HG03439 (cell line): ENCODE measurements at regions not wholly inside any gene's neighbourhood (a gene's known extent, or its start where the extent isn't known, plus 50 kb on each side); places are given as distances from the start of the nearest gene placed in this dataset.

Source experiments
- ATAC-seq: cut with Tn5 transposase; IDR thresholded peaks from one replicate; pipeline ENCODE4 v1.9.1; 2021; ENCODE audit warnings: mild to moderate bottlenecking, moderate library complexity; ENCODE audit not compliant: unreplicated experiment

DNA sequence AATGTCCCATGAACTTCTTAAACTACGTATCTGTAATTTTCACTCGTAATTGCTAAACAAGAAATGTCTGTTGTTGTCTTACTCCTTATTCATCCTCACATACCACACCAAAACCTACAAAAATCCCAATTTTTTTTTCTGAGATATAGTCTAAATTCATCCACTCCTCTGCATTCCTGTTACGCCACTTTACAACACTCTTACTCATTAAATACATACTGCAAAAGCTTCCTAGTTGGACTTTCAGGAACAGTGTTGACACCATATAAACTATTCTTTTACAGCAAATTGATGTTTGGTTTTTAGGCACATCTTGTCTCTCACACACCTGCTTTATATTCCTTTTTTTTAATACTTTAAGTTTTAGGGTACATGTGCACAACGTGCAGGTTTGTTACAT lies 934.9 kb upstream of the CADM2 start:
- no peak for ATAC-seq

- no peak for ATAC-seq
These were observed 919.7 kb upstream of the CADM2 start for GRCh38 chr3:84039099-84039498.

DNA sequence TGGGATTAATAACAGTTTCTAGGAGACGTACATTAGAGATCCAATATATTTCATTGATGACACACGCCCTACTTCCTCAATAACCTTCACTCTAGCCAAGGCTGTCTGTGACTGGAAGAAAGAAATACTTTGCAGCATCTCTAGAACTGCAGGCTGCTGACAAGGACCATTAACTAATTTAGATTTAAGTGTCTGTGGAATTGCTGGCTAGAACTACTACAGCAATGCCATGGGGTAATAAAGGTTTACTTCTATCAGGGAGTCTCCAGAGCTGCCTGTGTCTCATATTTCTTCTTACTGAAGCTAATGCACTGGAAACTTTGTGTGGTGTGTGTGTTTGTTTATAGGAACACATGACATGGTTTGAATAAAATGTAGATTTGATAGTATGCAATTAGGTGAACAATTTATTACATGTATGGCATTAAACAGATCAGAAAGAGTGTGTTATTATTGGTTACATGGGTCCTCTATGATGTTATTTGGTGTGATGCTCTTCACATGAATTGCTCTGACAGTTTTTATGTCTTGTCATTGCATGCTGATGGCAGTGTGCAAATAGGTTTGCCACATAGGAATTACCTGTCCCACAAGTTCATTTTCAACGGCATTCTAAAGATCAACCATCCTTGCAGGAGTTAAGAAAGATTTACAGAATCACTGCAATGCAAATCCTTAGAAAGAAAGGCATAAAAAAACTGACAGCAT lies 916.2 kb upstream of the CADM2 start:
- no peak for ATAC-seq

- no peak for ATAC-seq
These were observed 891.9 kb upstream of the CADM2 start for GRCh38 chr3:84066915-84067314.

- no peak for ATAC-seq
These were observed 885.1 kb upstream of the CADM2 start for GRCh38 chr3:84073664-84074063.

GRCh38 chr3:84074767-84075166 lies 884.0 kb upstream of the CADM2 start:
- ATAC-seq = no peak

GRCh38 chr3:84077479-84077878 lies 881.3 kb upstream of the CADM2 start:
- ATAC-seq = no peak

GRCh38 chr3:84082726-84083125 lies 876.1 kb upstream of the CADM2 start:
- no peak for ATAC-seq

- ATAC-seq = no peak
These were observed 865.9 kb upstream of the CADM2 start for GRCh38 chr3:84092907-84093306.

- no peak for ATAC-seq
These were observed 862.6 kb upstream of the CADM2 start for GRCh38 chr3:84096188-84096587.

DNA sequence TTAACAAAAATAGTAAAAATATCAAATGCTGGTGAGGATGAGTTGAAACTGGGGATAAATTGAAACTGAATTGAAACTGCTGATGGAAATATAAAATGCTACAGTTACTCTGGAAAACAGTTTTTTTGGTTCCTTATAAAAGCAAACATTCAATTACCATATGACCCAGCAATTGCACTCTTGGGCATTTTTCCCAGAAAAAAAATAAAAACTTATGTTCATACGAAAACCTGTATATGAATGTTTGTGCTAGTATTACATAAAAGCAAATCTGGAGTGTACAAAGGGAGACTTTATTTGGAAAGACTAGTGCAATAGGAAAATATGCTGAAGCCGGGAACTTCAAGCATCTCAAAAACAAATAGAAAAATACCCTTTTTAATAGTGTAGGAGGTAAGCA lies 857.9 kb upstream of the CADM2 start:
- no peak for ATAC-seq

DNA sequence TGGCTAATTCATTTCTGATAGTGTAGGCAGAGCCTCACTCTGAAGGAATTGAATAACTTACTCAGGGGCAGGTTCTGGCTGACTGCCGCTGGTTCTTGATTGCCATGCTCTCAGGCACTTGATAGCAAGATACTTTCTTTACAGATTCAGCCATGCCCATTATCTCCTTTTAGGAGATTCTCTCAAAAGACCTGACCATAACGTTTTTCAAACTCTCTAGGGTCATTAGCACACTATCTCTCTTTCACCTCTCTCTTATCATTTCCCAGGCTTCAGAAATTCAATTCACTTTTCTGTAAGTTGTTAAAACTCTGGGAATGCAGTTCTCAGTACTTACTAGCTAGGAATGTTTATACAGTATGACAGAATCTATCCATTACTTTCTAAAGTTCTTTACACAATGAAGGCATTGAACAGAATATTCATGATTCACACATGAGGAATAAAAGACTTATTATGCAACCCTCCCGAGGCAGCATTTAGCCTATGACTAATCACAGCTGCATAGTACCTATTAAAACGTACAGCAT lies 850.3 kb upstream of the CADM2 start:
- ATAC-seq = no peak

DNA sequence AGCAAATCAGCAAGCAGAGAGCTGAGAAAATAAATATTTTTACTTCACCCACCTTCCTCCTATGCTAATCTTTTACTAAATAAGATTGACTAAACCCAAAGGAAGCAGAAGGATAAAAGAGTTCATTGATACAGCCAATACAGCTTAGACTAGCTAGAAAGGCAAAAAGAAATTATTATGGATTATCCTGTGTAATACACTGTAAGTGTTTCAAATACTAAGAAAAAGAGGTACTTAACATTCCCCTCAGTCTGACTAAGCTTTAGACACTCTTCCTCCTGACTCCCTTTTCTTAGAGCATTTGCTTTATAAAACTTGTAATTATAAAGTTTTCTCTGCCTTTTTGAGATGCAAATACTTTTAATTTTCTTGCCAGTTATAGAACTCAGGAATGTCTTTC lies 848.9 kb upstream of the CADM2 start:
- ATAC-seq = no peak

GRCh38 chr3:84110787-84111186 lies 848.0 kb upstream of the CADM2 start:
- ATAC-seq = no peak

DNA sequence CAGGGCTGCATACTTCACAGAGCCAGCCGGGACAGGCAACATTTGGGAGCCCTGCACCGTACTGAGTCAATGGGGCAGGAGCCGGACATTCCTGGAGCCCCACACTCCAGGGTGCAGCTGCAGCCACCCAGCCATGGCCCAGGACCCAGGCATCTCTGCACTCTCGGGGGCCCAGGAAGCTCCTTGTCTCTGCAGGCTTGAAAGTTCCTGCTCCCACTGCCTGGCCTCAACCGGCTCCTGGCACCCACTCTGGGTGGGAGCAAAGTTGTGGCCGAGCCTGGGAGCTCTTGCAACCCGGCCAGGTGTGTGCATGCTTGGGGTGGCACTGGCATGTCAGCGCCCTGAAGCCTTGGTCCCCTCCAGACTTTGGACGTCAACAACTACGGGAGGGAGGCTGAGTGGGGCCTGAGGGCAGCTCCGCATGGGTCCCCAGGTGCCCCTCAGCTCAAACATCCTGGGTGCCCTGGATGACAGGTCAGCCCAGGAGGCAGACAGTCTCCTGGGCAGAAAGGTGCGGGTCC lies 833.5 kb upstream of the CADM2 start:
- no peak for ATAC-seq

DNA sequence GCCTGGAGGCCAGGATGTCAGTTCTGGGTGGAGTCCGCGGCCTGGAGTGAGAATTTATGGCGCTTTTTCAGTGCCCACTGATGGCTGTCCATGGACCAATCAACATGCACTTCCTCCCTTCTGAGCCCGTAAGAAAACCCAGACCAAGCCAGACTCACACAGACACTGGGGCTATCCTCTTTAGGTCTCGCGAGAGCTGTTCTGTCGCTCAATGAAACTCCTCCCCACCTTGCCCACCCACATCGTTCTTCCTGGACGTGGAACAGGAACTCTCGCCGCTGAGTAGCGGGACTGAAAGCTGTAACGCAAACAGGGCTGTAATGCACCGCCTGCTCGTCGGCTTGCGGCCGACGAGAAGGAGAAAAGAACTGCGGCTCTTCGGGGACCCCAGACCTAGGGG lies 833.0 kb upstream of the CADM2 start:
- ATAC-seq = no peak

- ATAC-seq = no peak
These were observed 832.6 kb upstream of the CADM2 start for GRCh38 chr3:84126160-84126559.

- ATAC-seq = no peak
These were observed 830.8 kb upstream of the CADM2 start for GRCh38 chr3:84128024-84128423.

GRCh38 chr3:84136425-84136824 lies 822.4 kb upstream of the CADM2 start:
- ATAC-seq = no peak

- no peak for ATAC-seq
These were observed 818.2 kb upstream of the CADM2 start for GRCh38 chr3:84140631-84141030.

DNA sequence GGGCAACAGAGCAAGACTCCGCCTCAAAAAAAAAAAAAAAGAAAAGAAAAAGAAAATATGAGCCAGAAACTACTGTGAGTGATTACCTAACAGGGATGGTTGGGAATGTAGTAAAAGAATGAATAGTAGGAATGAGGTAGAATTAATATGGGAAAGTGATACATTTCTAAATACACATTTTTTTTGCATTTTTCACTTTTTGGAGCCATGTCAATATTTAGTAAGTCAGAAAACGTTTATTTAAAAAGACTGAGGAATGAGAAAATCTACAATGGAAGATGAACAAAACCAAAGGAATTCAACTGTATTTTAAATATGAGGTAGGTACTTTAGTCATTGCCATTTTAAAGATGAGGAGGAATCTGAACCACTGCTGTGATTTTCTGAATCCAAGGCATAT lies 817.2 kb upstream of the CADM2 start:
- ATAC-seq = no peak

DNA sequence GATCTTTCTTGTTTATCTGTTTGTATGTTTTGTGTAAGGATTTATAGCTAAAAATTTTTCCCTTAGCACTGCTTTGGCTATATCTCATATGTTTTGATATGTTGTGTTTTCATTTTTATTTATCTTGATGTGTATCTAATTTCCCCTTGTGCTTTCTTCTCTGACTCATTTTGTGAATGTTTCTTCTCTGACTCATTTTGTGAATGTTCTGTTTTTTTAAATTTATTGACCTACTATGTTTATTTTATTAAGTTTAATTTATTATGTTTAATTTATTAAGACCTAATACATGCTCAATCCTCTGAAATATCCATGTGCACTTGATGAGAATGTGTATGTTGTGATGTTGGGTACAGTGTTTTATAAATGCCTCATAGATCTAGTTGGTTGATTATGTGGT lies 793.5 kb upstream of the CADM2 start:
- ATAC-seq = no peak

- no peak for ATAC-seq
These were observed 783.3 kb upstream of the CADM2 start for GRCh38 chr3:84175449-84175848.
